HG03378 (cell line): ENCODE measurements at regions not wholly inside any gene's neighbourhood (a gene's known extent, or its start where the extent isn't known, plus 50 kb on each side); places are given as distances from the start of the nearest gene placed in this dataset.

Source experiments
- ATAC-seq: cut with Tn5 transposase; IDR thresholded peaks from one replicate; pipeline ENCODE4 v1.9.1; 2021; ENCODE audit warnings: mild to moderate bottlenecking, moderate library complexity; ENCODE audit not compliant: unreplicated experiment

- no peak for ATAC-seq
These were observed 58.4 kb downstream of the HMHB1 start for GRCh38 chr5:143870362-143870761.

GRCh38 chr5:143870871-143871632 is 59.1 kb downstream of the HMHB1 start:
- no peak for ATAC-seq

- no peak for ATAC-seq
These were observed 59.7 kb downstream of the HMHB1 start for GRCh38 chr5:143871672-143872071.

GRCh38 chr5:143874312-143874711 is 62.4 kb downstream of the HMHB1 start:
- no peak for ATAC-seq

- ATAC-seq = no peak
These were observed 65.2 kb downstream of the HMHB1 start for GRCh38 chr5:143877196-143877595.

- no peak for ATAC-seq
These were observed 66.5 kb downstream of the HMHB1 start for GRCh38 chr5:143878430-143878829.

GRCh38 chr5:143879646-143880045 is 67.7 kb downstream of the HMHB1 start:
- no peak for ATAC-seq

- no peak for ATAC-seq
These were observed 68.2 kb downstream of the HMHB1 start for GRCh38 chr5:143880178-143880577.

- no peak for ATAC-seq
These were observed 70.6 kb downstream of the HMHB1 start for GRCh38 chr5:143882520-143882919.

- no peak for ATAC-seq
These were observed 74.1 kb downstream of the HMHB1 start for GRCh38 chr5:143886096-143886495.

GRCh38 chr5:143886651-143887638 is 75.0 kb downstream of the HMHB1 start:
- no peak for ATAC-seq

- no peak for ATAC-seq
These were observed 76.1 kb downstream of the HMHB1 start for GRCh38 chr5:143887903-143888665.

- ATAC-seq = no peak
These were observed 77.0 kb downstream of the HMHB1 start for GRCh38 chr5:143888912-143889311.

GRCh38 chr5:143889986-143890385 is 78.0 kb downstream of the HMHB1 start:
- ATAC-seq = no peak

GRCh38 chr5:143890487-143890886 is 78.5 kb downstream of the HMHB1 start:
- no peak for ATAC-seq

- no peak for ATAC-seq
These were observed 80.3 kb downstream of the HMHB1 start for GRCh38 chr5:143892271-143892670.

GRCh38 chr5:143892908-143893307 is 80.9 kb downstream of the HMHB1 start:
- no peak for ATAC-seq

GRCh38 chr5:143893638-143894037 is 81.7 kb downstream of the HMHB1 start:
- ATAC-seq = no peak

- ATAC-seq = no peak
These were observed 84.6 kb downstream of the HMHB1 start for GRCh38 chr5:143896516-143896915.

GRCh38 chr5:143896966-143897365 is 85.0 kb downstream of the HMHB1 start:
- ATAC-seq = no peak

- ATAC-seq = no peak
These were observed 86.4 kb downstream of the HMHB1 start for GRCh38 chr5:143898381-143898780.
